ENCODE measurements at regions not wholly inside any gene's neighbourhood (a gene's known extent, or its start where the extent isn't known, plus 50 kb on each side); places are given as distances from the start of the nearest gene placed in this dataset.

DNA sequence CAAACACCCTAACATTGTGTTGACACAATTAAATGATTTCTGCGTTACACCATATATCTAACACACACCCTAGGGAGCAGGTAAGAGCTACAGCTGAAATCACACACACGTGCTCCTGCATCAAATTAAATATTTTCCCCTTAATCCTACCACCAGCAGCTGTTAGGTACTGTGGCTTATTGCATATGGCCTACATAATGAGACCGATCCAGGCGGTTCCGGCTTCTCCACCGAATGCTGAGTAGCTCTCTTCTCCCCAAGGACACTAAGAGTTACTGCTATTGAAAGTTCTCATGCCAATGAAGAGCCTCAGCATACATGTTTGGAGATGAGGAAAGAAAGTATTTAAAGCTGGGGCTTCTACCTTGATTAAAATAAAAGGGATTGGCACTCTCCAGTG is 472.2 kb upstream of the STXBP6 start:
- dilution Hi-C loops (cut with MboI; ENCODE audit: extremely low pct_ligation_motif_present, low sequenced_read_pairs): no loop called here
- Histone ChIP-seq H4K20me1 (replicated peaks; ENCODE audit: control insufficient read depth, extremely low read depth, insufficient read depth, low read length) (no peaks in the 10 kb centered on the region), H3K9ac (replicated peaks; ENCODE audit: extremely low read depth, insufficient read depth, low read length) (no peak overlapping the region), H3K9me1 (replicated peaks; ENCODE audit: control insufficient read depth, extremely low read depth, insufficient read depth, low read length) (no peaks in the 10 kb centered on the region), H3K4me1 (ENCODE audit: control insufficient read depth, extremely low read depth, insufficient read depth, low read length) (no peaks in the 10 kb centered on the region), H3K27ac (ENCODE audit: insufficient read depth, low read depth, low read length) (no peak overlapping the region), H3K9me3 (replicated peaks; ENCODE audit: control insufficient read depth, insufficient read depth, low read length) (peaks cover 2% of the 10 kb centered on the region), H3K36me3 (ENCODE audit: control insufficient read depth in 2 of 2, extremely low read depth in 1 of 2, insufficient read depth in 2 of 2, low read length in 2 of 2) (no peaks in the 10 kb centered on the region), H3K4me3 (replicated peaks in 1 of 3; ENCODE audit: insufficient read depth in 1 of 3, low read depth in 1 of 3, low read length in 3 of 3) (no peak overlapping the region), H3K4me2 (ENCODE audit: insufficient read depth, low read length) (no peak overlapping the region), H3K79me2 (ENCODE audit: control insufficient read depth, insufficient read depth, low read length) (no peaks in the 10 kb centered on the region), H2AFZ (ENCODE audit: low read depth, low read length) (no peak overlapping the region), H3K27me3 (ENCODE audit: control insufficient read depth in 2 of 2, insufficient read depth in 2 of 2, low read length in 2 of 2) (no peaks in the 10 kb centered on the region)
- CTCF ChIA-PET: no interaction called here
- intact Hi-C loops (cut with micrococcal nuclease): no loop called here
- BruUV-seq (replicated peaks): no TSS peak
- POLR2A ChIA-PET: no interaction called here
- FAIRE-seq (no peak), DNase-seq (ENCODE audit: low read depth, low spot score) (no peak)
- no peak for TF ChIP-seq GATA2 (IDR thresholded peaks at IDR 0.05; ENCODE audit: insufficient read depth, insufficient read length, low read depth, low read length)
- no peak for TF ChIP-seq JUN (IDR thresholded peaks at IDR 0.05; ENCODE audit: borderline replicate concordance, insufficient read depth, insufficient read length, low read depth)
- no peak for TF ChIP-seq MYC (IDR thresholded peaks at IDR 0.05; ENCODE audit: low read depth, low read length)
- TF ChIP-seq, protein P1, sequence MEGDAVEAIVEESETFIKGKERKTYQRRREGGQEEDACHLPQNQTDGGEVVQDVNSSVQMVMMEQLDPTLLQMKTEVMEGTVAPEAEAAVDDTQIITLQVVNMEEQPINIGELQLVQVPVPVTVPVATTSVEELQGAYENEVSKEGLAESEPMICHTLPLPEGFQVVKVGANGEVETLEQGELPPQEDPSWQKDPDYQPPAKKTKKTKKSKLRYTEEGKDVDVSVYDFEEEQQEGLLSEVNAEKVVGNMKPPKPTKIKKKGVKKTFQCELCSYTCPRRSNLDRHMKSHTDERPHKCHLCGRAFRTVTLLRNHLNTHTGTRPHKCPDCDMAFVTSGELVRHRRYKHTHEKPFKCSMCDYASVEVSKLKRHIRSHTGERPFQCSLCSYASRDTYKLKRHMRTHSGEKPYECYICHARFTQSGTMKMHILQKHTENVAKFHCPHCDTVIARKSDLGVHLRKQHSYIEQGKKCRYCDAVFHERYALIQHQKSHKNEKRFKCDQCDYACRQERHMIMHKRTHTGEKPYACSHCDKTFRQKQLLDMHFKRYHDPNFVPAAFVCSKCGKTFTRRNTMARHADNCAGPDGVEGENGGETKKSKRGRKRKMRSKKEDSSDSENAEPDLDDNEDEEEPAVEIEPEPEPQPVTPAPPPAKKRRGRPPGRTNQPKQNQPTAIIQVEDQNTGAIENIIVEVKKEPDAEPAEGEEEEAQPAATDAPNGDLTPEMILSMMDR (IDR thresholded peaks at IDR 0.05; ENCODE audit: extremely low read depth in 1 of 2, insufficient read depth in 1 of 2, low read depth in 1 of 2, low read length in 2 of 2): no peak
- no peak for TF ChIP-seq POLR2AphosphoS5 (IDR thresholded peaks at IDR 0.05; ENCODE audit: insufficient read depth, low read depth, low read length)
- no peak for TF ChIP-seq FOS (IDR thresholded peaks at IDR 0.05; ENCODE audit: borderline replicate concordance, insufficient read depth, low read length)
- no peak for TF ChIP-seq EZH2 (IDR thresholded peaks at IDR 0.05; ENCODE audit: borderline replicate concordance, low read depth, low read length, severe bottlenecking)
- TF ChIP-seq, protein P2, sequence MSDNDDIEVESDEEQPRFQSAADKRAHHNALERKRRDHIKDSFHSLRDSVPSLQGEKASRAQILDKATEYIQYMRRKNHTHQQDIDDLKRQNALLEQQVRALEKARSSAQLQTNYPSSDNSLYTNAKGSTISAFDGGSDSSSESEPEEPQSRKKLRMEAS (IDR thresholded peaks at IDR 0.05; ENCODE audit: insufficient read depth, insufficient read length): no peak
- no peak for TF ChIP-seq POLR2A (IDR thresholded peaks at IDR 0.05; ENCODE audit: low read depth, low read length)
